Activated T-cell treated with anti-CD3 and anti-CD28 coated beads, Interleukin-2, amount 50 U/mL, for 24 hours (primary cell): ENCODE measurements at regions not wholly inside any gene's neighbourhood (a gene's known extent, or its start where the extent isn't known, plus 50 kb on each side); places are given as distances from the start of the nearest gene placed in this dataset.

ENCODE experiments used
- DNase-seq: peaks from one replicate; pipeline ENCODE4 v3.0.0-alpha.2; 2020
- H3K27ac Mint-ChIP-seq: 2 replicates; pipeline ENCODE4 v1.8.0; 2020; ENCODE audit warnings: mild to moderate bottlenecking, mixed read lengths
- H3K27me3 Mint-ChIP-seq: 2 replicates; pipeline ENCODE4 v1.8.0; 2020; ENCODE audit warnings: mixed read lengths
- H3K36me3 Mint-ChIP-seq: 2 replicates; pipeline ENCODE4 v1.8.0; 2020; ENCODE audit warnings: low read depth, mixed read lengths
- H3K4me1 Mint-ChIP-seq: 2 replicates; pipeline ENCODE4 v1.8.0; 2020; ENCODE audit warnings: low read depth, mixed read lengths
- H3K4me3 Mint-ChIP-seq: 2 replicates; pipeline ENCODE4 v1.8.0; 2020; ENCODE audit warnings: mild to moderate bottlenecking, moderate library complexity, mixed read lengths
- H3K9me3 Mint-ChIP-seq: 2 replicates; pipeline ENCODE4 v1.8.0; 2020; ENCODE audit warnings: mixed read lengths

DNA sequence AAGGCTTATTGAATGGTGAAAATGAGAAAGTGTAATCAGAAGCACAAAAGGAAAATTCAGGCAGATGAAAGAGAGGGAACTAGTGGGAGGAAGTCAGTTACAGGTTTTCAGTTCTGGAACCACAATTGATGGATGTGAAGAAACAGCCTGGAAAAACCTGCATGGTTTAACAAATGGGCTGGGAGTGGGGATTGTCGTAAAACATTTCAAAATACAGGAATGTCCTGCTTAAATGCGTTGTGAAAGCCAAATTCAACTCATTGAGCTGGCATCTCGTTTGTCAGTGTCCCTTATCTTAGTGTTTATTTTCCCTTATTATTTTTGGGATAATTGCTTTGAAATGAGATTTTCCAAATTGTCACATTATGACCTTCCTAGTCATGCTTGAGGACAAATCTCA is 106.5 kb upstream of the RFC3 start:
- Mint-ChIP-seq H3K27ac (no peak overlapping the region), H3K27me3 (peaks cover 27% of the 10 kb centered on the region), H3K9me3 (peaks cover 8% of the 10 kb centered on the region), H3K36me3 (no peaks in the 10 kb centered on the region), H3K4me3 (no peak overlapping the region), H3K4me1 (no peaks in the 10 kb centered on the region)
- DNase-seq: no peak

DNA sequence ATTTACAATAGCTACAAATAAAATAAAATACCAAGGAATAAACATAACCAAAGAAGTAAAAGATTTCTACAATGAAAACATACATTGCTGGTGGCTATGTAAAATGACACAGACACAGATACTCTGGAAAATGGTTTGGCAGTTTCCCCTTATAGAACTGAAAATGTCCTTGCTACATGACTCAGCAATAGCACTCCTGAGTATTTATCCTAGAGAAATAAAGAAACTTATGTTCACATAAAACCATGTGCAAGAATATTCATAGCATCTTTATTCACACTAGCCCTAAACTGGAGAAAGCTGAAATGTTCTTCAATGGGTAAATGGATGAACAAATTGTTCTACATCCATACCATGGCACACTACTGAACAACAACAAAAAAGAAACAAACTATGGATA is 100.2 kb upstream of the RFC3 start:
- Mint-ChIP-seq H3K36me3 (no peaks in the 10 kb centered on the region), H3K9me3 (no peaks in the 10 kb centered on the region), H3K27ac (no peak overlapping the region), H3K27me3 (no peaks in the 10 kb centered on the region), H3K4me3 (no peak overlapping the region), H3K4me1 (peaks cover 16% of the 10 kb centered on the region)
- DNase-seq: no peak

DNA sequence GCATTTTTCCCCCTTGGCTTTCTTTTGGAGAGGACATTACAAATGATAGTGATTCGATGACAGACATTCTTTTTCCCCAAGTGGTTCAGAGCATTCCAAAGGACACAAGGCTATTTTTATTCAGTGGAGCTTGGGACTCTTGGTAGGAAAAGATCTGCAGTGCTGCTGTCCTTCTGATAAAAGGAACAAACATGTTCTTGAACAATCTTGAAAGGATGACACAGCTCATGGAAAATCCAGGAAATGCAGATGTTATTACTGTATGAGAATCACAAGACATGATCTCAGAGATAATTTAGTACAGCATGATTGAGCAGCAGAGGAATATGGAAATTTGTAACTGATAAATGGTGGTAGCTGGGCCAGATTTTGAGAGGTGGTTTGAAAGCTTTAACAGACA is 96.2 kb upstream of the RFC3 start:
- Mint-ChIP-seq H3K4me1 (peaks cover 27% of the 10 kb centered on the region), H3K9me3 (no peaks in the 10 kb centered on the region), H3K4me3 (no peak overlapping the region), H3K36me3 (no peaks in the 10 kb centered on the region), H3K27me3 (no peaks in the 10 kb centered on the region), H3K27ac (peak overlapping the region; percentile 42)
- DNase-seq: no peak

DNA sequence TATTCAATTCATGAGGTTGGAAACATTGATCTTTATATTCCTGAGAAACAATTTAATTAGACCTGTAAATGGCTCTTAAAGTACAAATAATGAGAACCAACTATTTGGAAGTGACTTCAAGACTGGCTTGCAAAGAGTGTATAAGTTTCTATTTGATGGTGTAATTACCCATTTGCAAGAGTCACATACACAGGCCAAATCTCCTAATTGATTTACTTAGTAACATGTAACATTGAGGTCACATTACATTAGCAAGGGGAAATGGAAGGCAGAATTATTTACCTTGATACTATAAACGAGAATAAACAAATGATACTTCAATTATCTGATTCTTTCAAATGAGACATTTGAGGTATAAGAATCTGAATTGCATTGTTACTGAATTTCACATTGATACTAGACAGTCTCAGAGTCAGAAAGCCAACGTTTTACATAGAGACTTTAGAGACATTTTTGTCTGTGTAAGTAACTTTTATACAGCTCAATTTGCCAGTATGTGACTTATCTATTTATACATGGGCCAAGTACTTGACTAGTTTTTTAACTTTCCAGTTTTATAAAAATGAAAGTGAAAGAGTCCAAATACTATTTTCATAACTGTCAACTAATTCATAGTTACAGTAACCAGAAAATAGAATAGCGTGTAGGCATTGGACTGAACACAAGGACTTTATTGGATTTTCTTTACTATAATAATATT is 95.6 kb upstream of the RFC3 start:
- DNase-seq: no peak
- H3K27me3 Mint-ChIP-seq: no peaks in the 10 kb centered on the region
- H3K27ac Mint-ChIP-seq: peak overlapping the region; percentile 81
- no peaks in the 10 kb centered on the region for H3K36me3 Mint-ChIP-seq
- H3K4me3 Mint-ChIP-seq: no peak overlapping the region
- H3K9me3 Mint-ChIP-seq: no peaks in the 10 kb centered on the region
- peaks cover 29% of the 10 kb centered on the region for H3K4me1 Mint-ChIP-seq

DNA sequence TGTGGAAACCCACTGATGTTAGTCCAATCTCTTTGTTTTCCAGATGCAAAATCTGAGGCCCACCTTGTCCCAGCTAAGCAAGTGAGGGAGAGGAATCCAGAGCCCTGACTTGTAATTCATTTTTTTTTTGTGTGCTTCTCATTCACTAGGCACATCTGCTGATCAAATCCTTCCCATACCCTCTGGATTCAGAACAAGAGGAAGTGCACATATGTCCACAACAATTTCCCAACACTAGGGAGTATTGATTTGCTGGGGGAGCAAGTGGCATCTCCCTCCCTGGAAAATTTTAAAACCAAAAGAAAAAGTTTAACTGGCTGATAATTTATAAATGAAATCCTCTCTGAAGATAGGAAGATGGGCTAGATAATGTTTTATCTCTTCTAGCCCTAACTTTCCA is 94.6 kb upstream of the RFC3 start:
- peaks cover 30% of the 10 kb centered on the region for H3K4me1 Mint-ChIP-seq
- H3K4me3 Mint-ChIP-seq: no peak overlapping the region
- H3K9me3 Mint-ChIP-seq: no peaks in the 10 kb centered on the region
- H3K27ac Mint-ChIP-seq: peak overlapping the region; percentile 81
- no peak for DNase-seq
- no peaks in the 10 kb centered on the region for H3K36me3 Mint-ChIP-seq
- no peaks in the 10 kb centered on the region for H3K27me3 Mint-ChIP-seq

DNA sequence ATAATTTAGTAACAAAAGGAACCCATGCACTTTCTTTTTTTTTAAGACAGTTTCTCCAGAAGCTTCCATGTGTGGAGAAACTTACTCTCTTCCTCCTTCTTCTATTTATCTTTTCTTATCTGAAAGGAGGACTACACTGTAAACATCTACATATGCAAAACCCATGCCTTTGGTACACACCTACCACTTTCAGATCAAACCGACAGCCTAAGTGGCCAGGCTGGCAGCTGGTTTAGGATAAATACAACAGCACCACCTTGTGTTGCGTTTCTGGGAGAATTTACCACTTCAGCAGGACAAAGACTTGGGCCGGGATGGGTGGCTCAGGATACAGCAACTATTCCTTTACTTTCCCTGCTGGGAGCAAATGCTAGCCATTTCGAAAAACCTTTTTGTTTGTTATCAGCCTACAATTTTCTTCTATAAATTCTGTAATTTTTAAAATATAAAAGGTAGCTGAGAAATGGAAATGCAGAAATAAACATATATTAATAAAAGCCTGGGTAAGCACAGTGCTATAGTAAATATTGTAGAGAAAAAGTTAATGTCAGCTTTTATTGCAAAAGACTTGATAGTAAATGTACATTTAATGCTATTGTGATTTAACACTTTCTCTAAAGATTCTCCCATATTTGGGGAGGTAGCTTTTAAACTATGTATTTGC is 94.0 kb upstream of the RFC3 start:
- Mint-ChIP-seq H3K36me3 (no peaks in the 10 kb centered on the region), H3K4me3 (no peak overlapping the region), H3K27me3 (no peaks in the 10 kb centered on the region), H3K4me1 (peaks cover 33% of the 10 kb centered on the region), H3K9me3 (no peaks in the 10 kb centered on the region), H3K27ac (peak overlapping the region; percentile 30)
- DNase-seq: peak; percentile 52

DNA sequence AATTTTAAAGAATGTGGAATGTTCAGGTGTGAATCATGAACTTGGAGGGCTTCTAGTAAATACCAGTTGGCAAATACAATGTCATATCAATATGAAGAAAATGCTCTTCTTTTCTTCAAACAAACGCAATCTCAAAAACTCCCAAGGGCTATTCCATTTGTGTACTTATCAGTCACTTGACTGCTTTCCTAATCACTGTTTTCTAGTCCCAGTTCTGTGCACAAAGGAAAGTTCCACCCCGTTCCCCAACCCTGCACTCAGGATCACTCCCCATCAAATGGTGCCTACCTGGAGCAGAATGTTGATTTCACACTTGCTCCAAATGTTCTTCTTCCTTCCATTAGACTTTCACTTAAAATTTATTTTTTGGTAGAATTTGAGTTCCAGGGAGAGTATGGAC is 92.6 kb upstream of the RFC3 start:
- H3K27ac Mint-ChIP-seq: no peak overlapping the region
- H3K4me1 Mint-ChIP-seq: peaks cover 33% of the 10 kb centered on the region
- H3K4me3 Mint-ChIP-seq: no peak overlapping the region
- H3K27me3 Mint-ChIP-seq: no peaks in the 10 kb centered on the region
- no peaks in the 10 kb centered on the region for H3K9me3 Mint-ChIP-seq
- no peak for DNase-seq
- H3K36me3 Mint-ChIP-seq: no peaks in the 10 kb centered on the region

DNA sequence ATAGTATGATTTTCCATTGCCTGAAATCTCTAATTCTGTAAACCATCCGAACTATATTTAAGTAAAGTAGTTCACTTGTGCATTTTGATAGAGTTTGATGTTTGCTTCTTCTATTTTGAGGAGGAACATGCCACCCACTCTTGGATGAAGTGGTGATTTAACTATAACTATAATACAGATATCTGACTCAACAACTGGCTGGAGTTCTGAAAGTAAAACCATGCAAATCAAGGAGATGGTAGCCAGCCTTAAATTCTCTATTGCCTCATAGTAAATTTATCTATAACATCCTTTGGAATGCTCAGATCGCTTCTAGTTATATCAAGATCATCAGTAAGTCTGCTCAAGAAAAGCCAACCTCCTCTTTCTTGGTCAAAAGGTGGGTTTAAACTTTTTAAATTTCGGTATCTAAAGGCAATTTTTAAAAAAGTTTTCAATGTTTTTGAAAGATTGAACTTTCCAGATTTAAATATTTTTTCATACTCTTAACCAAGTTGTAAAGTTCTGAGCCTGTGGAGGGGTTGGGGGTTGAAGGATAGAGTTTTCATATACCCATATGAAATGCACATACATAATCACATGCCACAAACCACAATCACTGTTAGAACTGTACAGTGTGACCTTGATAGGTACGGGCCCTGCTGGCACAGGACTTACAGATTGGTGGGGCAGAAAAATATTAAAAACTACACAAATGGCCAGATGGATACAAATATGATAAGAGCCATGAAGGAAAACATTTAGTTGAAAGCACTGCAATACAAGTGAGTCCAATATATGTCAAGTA is 90.5 kb upstream of the RFC3 start:
- Mint-ChIP-seq H3K27ac (no peak overlapping the region), H3K4me3 (no peak overlapping the region), H3K9me3 (no peaks in the 10 kb centered on the region), H3K4me1 (peaks cover 20% of the 10 kb centered on the region), H3K27me3 (no peaks in the 10 kb centered on the region), H3K36me3 (no peaks in the 10 kb centered on the region)
- DNase-seq: no peak

DNA sequence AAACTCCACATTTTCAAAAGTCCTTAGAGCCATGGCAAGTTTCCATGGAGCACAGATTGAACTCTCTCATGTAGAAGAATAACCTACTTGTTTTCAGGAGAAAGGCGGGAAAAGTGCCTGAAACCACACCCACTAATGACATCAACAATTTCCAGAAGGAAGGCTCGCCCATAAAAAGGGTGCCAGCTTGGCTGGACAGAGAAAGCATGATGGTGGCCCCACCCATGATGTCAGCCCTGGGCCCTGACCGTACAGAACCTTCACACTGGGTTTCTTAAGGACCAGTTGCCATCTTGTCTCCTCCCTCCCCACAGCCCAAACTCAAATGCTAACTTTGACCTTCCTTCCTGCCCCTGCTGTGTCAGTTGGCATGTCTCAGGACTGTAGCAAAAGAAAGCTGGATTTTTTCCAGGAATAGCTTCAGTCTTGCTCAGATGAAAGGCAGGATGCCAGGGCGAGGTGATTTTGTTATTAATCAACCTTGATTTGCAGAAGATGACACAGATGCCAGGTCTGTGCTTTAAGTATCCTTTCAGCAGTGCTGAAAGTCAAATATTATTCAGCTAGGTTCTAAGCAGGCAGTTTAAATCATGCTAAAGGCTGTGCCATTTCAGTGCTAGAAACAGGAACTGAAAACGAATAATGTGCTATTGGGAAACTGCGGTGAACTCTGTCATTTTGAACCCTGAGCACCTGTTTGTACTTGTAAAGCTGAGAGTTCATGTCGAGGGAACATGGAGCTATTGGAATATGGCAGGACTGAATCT is 89.5 kb upstream of the RFC3 start:
- H3K36me3 Mint-ChIP-seq: no peaks in the 10 kb centered on the region
- H3K4me3 Mint-ChIP-seq: no peak overlapping the region

DNA sequence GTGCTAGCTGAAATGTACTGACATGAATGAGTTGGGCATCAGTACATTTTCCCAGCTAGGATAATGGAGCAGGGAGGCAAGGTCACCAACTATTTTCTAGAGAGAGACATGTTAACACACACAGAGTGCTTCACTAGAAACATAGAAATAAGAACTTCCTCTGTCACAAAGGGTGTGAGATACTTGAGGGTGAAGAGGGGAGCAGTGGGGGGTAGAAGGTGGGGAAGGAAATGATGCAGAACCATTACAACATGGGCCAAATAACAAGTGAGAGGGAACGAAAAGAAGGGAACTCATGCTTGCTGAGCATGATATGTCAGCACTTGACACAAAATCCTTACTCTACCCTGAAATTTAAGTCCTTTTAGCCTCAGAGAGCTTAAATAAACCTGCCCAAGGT is 87.8 kb upstream of the RFC3 start:
- H3K9me3 Mint-ChIP-seq: no peaks in the 10 kb centered on the region
- H3K4me1 Mint-ChIP-seq: peaks cover 6% of the 10 kb centered on the region
- no peaks in the 10 kb centered on the region for H3K27me3 Mint-ChIP-seq
- no peak for DNase-seq
- no peaks in the 10 kb centered on the region for H3K36me3 Mint-ChIP-seq
- H3K4me3 Mint-ChIP-seq: no peak overlapping the region
- no peak overlapping the region for H3K27ac Mint-ChIP-seq

More for the DNA sequence above, 89.5 kb upstream of the RFC3 start:
- Mint-ChIP-seq H3K27me3 (no peaks in the 10 kb centered on the region), H3K27ac (no peak overlapping the region), H3K9me3 (no peaks in the 10 kb centered on the region), H3K4me1 (peaks cover 10% of the 10 kb centered on the region)
- DNase-seq: no peak

DNA sequence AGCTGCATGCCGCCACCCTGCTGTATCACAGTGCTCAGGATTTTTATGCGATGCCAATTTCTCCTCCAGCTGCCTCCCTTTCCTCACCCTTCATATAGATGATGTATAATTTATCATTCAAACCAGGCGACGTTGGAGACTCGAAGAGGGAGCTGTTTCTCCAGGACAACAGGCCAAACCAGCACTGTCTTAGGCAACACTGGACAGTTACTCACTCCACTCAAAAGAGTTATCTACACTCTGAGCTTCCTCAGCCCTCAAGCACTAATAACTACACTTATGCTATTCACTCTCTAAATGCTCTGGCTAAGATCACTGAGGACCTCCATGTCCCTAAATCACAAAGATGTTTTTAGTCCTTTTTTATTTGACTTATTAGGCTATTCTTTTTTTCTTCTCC is 87.3 kb upstream of the RFC3 start:
- no peak for DNase-seq
- Mint-ChIP-seq H3K36me3 (no peaks in the 10 kb centered on the region), H3K4me1 (peaks cover 6% of the 10 kb centered on the region), H3K9me3 (no peaks in the 10 kb centered on the region), H3K4me3 (no peak overlapping the region), H3K27ac (no peak overlapping the region), H3K27me3 (no peaks in the 10 kb centered on the region)

DNA sequence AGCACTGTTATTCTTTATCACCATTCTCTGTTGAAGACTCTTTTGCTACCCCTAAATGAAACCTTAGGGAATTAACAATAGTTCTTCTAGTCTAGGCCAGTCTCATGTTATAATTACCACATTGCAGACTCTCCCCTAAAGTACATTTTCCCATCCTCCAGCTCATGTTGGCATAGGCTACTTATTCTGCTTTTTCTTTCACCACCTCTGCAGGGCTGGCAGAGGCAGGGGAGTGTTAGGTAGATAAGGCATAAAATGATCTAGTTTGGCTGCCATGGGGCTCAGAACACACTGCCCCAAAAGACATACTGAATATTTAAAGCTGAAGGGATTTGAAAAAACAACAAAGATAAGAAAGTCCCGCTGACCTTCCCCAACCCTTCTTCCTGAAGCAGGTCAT is 82.7 kb upstream of the RFC3 start:
- Mint-ChIP-seq H3K27me3 (peaks cover 5% of the 10 kb centered on the region), H3K27ac (no peak overlapping the region), H3K36me3 (no peaks in the 10 kb centered on the region), H3K9me3 (peaks cover 2% of the 10 kb centered on the region), H3K4me3 (no peak overlapping the region), H3K4me1 (no peaks in the 10 kb centered on the region)
- DNase-seq: no peak

DNA sequence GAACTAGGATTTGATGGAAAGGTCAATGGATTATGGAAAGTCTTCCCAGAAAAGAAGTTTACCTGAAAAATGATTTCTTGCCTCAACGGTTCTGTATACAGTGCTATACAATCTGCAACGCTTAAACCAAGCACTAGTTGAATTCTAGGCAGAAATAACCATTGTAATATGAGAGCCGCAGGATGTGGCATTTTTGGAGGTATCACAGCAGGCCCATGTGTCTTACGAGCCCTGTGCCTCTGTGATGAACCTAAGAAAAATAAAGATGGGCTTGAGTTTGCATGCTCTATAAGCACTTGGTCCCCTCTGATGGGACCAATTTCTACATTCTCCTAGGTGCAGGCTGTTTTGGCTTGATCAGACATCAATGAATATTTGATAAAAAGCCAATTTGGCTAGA is 78.7 kb upstream of the RFC3 start:
- Mint-ChIP-seq H3K27ac (no peak overlapping the region), H3K9me3 (peaks cover 2% of the 10 kb centered on the region), H3K36me3 (no peaks in the 10 kb centered on the region), H3K4me1 (peaks cover 11% of the 10 kb centered on the region), H3K27me3 (peaks cover 5% of the 10 kb centered on the region), H3K4me3 (no peak overlapping the region)
- no peak for DNase-seq

DNA sequence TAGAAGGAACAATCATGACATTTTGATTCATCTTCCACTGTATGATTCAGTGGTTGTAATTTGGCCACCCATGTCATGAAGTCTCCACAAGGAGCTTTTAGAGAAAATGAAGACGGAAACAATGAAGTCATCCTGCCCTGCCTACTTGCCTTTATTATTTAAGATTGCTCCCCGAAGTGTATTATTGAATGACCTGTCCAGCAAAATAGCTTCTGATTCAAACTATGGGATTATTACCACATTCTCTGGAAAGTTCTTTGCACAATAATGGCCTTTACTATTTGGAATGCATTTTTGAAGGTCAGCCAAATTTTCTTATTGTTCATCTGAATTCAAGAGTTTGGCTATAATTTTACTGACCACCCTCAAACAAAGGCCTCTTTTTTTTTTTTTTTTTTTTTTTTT is 77.8 kb upstream of the RFC3 start:
- Mint-ChIP-seq H3K9me3 (peaks cover 2% of the 10 kb centered on the region), H3K4me3 (no peak overlapping the region), H3K27me3 (peaks cover 5% of the 10 kb centered on the region), H3K4me1 (peaks cover 20% of the 10 kb centered on the region), H3K36me3 (no peaks in the 10 kb centered on the region), H3K27ac (no peak overlapping the region)
- no peak for DNase-seq
